Middle frontal gyrus (tissue), 1 donor: ENCODE measurements at regions not wholly inside any gene's neighbourhood (a gene's known extent, or its start where the extent isn't known, plus 50 kb on each side); places are given as distances from the start of the nearest gene placed in this dataset.

Experiments
- DNase-seq: peaks from one replicate; pipeline ENCODE4 v3.0.0-alpha.2; 2015; ENCODE audit warnings: low spot score; ENCODE audit errors: extremely low spot score

- no peak for DNase-seq
Measured at GRCh38 chr13:111552891-111553655, 232.6 kb downstream of the TEX29 start.

DNA sequence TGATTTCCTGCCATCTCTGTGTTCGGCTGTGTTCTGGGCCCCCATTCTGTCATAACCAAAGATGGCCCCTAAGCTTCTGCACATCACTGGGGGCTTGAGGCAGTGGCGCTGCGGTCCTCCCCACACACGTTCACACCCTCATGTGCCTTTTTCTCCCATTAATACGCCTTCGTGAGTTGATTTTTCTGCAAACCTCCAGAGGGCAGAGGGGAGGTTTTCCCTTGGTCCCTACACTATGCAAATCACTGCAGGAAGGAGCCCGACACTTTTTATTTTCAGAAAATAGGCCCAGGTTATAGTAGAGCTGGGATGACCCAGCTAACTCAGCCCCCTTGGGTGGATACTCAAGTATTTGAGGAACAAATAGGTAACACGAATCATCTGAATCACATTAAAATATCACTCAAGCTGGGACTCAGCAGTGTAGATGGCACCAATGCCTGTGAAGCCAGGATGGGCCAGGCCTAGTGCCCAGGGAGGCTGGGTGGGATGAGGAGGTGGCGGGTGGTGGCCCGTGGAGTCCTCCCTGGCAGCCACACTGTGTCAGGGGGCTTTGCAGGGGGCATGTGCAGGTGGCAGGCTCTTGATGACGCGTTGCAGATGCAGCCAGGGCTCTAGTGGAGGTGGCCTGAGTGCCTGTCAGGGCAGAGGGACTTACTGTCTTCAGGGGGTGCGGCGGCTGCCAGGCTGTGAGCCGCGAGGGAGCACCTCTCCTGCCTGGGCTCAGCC, 234.3 kb downstream of the TEX29 start:
- no peak for DNase-seq

- DNase-seq: no peak
Measured at GRCh38 chr13:111555268-111555808, 234.9 kb downstream of the TEX29 start.

GRCh38 chr13:111555903-111556302, 235.5 kb downstream of the TEX29 start:
- DNase-seq: no peak

- no peak for DNase-seq
Measured at GRCh38 chr13:111556496-111556895, 236.1 kb downstream of the TEX29 start.

DNA sequence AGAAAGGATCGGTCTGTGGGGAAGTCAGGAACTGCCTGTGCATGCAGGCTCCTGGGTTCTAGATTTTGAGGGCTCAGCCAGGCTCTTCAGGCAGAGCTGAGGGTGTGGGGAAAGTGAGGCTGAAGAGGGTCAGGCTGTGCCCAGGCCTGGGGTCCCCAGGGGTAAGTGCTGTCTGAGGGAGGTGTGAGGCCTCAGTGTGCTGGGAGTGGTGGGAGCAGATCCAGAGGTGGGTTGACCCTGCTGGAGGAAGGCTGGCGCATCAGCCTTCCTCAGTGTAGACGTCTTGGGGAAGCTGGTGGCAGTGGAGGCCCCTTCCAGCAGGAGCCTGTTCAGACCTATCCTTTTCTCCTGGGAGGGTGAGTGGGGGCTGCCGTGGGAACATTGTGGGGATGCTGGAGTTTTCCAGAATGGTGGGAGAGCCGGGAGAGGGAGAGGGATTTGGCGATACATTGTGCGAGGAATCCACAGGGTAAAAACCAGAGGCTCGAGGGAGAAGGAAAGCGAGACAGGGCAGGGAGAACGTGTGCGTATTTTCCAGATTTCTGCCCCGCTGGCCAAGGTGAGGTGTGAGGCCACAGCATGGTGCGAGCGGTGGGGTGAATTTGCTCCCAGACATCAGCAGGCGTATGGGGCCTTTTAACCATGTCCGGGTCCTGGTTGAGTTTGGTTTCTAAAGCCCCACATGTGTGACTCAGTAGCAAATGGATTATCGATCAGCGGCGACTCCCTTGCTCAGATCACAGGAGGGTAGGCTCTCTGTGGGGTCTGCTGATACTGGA, 237.7 kb downstream of the TEX29 start:
- DNase-seq: no peak

- DNase-seq: no peak
Measured at GRCh38 chr13:111558700-111559088, 238.3 kb downstream of the TEX29 start.

DNA sequence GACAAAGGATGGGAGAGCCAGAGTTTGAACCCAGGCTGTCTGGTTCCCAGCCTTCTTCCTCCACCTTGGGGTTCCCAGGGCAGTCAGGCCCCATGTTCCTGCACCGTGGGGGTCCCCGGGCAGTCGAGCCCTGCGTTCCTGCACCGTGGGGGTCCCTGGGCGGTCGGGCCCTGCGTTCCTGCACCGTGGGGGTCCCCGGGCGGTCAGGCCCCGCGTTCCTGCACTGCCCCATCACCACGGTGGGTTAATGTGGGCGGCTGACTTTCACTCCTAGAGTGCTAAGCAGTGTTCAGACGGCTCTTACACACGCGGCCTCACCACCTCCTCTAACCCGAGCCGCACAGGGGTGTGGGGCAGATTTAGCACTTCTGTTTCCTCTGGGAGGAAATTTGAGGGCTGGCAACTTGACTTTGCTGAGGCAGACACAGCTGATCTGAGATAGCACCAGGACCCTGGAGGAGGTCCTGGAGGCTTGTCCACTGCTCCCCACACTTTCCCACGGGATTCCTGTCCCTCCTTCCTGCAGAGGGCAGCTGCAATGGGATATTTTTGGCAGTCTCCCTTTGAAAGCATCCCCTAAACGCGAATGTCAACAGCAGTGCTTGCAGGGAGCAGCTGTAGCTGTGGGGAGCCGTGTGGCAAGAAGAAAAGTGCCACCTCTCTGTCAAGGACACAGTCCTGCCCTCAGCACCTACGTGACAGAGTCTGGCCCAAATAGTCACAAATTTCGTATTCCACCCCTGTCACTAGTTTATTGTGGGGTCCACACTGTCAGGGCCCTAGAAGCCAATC, 239.4 kb downstream of the TEX29 start:
- no peak for DNase-seq

DNA sequence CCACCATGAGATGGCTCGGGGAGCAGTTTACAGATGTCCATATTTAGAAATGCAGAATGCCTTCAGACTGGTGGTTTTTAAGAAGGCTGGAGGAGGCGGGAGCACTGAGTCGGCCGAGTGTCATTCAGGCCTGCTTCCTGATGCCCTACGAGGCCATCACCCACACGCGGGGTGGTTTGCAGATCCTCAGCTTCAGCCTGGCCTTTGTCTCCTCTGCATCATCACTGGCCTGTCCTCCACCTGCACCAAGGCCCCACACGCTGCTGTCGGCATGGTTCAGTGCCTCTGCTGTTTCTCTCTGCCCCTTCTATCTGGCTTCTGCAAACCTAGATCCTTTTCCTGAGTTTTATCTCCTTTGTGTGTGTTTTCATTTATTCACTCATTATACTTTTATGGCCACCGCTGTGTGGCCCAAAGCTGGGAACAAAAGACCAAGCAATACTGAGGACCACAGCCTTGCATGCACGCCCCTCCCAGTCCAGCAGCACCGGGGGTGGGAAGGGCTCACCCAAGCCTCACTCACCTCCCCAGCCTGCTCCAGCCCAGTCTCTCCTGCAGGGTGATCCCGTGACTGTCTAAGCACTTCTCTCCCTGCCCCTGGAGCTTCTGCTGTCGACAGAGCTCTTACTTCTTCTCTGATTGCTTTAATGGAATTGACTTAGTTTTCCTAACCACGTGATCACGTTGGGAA, 240.8 kb downstream of the TEX29 start:
- no peak for DNase-seq

DNA sequence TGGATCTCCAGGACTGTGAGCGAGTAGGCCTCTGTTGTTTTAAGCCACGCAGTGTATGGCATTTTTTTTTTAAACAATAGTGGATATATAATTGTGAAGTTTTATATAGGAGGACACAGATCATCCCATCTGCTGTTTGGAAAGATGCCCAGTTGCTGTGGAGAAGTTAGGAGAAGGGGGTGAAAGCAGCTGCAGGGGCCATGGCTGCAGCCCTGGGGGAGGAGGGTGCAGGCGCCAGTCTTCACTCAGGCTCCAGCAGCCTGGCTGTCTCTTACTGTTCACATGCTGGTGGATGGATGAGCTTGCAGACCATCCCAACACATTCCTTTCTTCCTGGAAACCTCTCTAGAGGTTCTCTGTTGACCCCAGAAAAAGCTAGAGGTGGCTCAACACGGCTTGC, 242.3 kb downstream of the TEX29 start:
- no peak for DNase-seq

- no peak for DNase-seq
Measured at GRCh38 chr13:111564606-111565005, 244.2 kb downstream of the TEX29 start.

DNA sequence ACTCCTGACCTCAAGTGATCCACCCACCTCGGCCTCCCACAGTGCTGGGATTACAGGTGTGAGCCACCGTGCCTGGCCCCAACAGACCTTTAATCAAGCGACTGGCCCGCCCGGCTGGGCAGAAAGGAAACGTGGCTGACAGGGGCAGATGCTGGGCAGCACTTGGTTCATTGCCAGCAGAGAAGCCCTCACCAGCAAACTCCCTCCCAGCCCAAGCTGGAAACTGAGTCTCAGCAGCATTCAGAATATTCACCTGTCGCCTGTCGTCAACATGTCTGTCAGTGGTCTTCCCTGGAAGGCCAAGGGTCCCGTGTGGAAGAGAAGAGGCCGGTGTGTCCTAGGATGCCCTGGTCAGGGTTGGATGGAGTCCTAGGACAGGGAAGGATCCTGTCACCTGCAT, 245.0 kb downstream of the TEX29 start:
- DNase-seq: no peak

DNA sequence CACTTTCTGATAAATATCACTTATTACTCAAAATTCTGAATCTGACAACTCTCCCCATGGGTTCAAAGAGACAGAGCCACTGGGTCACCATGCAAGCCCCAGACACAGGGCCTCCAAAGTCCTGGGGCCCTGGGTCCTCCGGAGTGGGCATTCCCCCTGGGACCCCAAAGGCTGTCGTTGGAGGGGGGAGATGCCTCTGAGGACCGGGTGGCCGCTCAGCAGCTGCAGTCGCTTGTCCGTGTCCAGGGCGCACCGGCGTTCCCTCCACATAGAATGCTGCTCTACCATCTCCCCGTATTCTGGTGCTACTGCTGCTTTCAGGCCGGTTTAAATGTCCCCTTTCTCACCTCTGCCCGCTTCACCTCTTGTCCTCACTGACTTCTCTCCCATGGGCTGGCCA, 246.1 kb downstream of the TEX29 start:
- no peak for DNase-seq

DNA sequence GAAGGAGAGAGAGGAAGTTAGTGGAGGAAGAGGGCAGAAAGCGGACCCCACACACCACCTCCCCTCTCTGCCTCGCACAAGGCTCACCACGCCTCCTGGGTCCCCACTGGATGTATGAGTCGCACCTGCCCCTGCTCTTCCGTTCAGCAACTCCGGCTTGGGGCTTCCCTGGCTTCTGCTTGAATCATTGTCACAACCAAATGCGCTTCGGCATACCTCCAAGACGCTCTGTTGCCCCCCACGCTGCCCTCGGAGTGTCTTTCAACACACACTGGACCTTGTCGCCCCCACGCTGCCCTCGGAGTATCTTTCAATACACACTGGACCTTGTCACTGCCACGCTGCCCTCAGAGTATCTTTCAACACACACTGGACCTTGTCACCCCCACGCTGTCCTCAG, 247.2 kb downstream of the TEX29 start:
- DNase-seq: no peak

DNA sequence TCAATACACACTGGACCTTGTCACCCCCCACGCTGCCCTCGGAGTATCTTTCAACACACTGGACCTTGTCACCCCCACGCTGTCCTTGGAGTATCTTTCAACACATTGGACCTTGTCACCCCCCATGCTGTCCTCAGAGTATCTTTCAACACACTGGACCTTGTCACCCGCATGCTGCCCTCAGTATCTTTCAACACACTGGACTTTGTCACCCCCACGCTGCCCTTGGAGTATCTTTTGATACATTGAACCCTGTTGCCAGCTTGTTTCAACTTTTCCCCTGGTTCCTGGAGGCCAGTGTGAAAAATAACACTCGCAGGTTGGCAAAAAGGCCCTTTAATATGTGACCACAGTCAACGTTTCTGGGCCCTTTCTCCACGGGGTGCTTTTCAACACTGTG, 247.8 kb downstream of the TEX29 start:
- no peak for DNase-seq

GRCh38 chr13:111570911-111571310, 250.5 kb downstream of the TEX29 start:
- DNase-seq: no peak

DNA sequence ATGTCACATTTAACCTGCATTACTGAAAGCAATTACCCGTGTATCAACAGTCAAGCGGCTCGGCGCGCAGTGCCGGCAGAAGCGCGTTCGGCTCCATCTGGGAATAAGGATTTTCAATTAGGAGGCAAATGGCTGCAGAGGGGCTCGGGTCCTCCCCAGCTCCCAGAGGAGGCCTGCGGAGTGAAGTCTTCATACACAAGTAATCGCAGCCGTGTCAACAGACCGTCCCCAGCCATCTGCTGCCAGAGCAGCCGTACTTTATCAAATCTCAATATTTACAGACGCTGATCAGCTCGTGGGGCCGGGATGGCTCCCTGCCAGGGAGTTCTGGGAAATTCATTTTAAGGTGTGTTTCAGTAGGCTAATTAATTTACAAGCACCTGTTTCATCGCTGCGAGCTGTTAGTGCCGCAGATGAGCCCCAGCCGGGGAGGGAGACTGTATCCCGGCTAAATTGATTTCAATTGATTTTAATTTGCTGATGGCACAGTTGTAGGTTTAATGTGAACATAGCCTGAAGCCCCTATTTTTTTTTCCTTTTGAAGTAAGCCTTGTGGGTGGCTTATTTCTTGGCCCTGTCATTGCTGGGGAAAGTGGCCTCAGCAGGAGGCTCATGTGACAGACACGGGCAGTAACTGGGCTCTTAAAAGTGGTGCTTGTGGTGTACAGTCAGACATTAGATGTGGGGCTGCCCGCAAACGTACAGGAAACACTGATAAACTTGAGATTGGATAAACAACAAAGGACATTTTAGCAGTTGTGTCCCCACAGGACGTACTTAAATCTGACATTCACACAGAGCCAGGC, 252.7 kb downstream of the TEX29 start:
- no peak for DNase-seq

GRCh38 chr13:111573801-111574200, 253.4 kb downstream of the TEX29 start:
- no peak for DNase-seq

DNA sequence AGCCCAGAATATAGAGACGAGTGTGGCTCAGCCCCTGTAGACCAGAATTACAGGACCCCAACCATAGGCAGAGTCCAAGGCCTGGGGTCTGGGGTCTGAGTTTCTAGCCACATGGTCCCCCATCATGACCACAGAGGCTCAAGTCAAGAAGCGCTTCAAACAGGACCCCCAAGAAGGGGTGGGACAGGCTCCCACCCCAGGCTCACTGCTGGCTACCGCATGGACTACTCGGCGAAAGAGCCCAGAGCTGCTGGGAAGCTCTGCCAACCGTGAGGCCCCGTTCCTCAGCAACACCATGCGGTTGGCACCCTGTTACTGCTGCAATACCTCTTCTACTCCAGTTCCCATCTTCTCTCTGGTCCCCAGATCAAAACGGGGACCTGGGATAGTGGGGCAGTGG, 254.8 kb downstream of the TEX29 start:
- DNase-seq: no peak

DNA sequence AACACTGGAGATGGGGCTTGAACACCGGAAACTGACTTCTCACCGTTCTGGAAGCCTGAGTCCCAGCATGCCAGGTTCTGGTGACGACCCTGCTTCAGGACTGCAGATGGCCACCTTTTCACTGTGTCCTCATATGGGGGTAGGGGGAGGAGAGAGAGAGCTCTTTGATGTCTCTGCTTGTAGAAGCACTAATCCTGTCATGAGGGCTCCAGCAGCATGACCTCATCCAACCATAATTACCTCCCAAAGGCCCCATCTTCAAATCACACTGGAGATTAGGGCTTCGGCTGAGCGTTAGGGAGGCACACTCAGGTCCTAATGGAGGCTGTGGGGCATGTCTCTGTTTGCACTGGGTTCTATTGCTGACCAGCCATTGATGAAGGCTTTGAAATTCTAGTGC, 255.3 kb downstream of the TEX29 start:
- no peak for DNase-seq
